ENCODE measurements at regions not wholly inside any gene's neighbourhood (a gene's known extent, or its start where the extent isn't known, plus 50 kb on each side); places are given as distances from the start of the nearest gene placed in this dataset.

GRCh38 chr12:24078318-24078765 is 128.9 kb upstream of the SOX5 start:
- Histone ChIP-seq H2BK15ac (ENCODE audit: low read depth, low read length) (no peak overlapping the region), H3K18ac (ENCODE audit: low read depth, low read length) (no peak overlapping the region; the same call in 1 of the 2 replicates), H3K4me2 (ENCODE audit: low read depth, low read length) (no peak overlapping the region), H4K5ac (ENCODE audit: low read depth, low read length) (no peak overlapping the region), H2AK5ac (ENCODE audit: low read depth, low read length) (no peak overlapping the region), H2BK20ac (ENCODE audit: low read depth, low read length) (no peak overlapping the region), H3K23ac (ENCODE audit: low read depth, low read length) (no peak overlapping the region), H3K36me3 (ENCODE audit: control insufficient read depth, insufficient read depth, low read length) (no peaks in the 10 kb centered on the region), H3K27ac (ENCODE audit: insufficient read depth, low read length) (no peak overlapping the region), H4K91ac (ENCODE audit: insufficient read depth, low read depth, low read length) (no peak overlapping the region), H3K4ac (ENCODE audit: low read depth, low read length) (no peak overlapping the region), H3K4me3 (ENCODE audit: insufficient read depth, low read depth, low read length) (no peak overlapping the region), H3K9me3 (ENCODE audit: control insufficient read depth, insufficient read depth, low read length) (no peaks in the 10 kb centered on the region), H2BK5ac (ENCODE audit: low read depth, low read length, poor library complexity, severe bottlenecking) (no peak overlapping the region), H3K56ac (ENCODE audit: extremely low read depth, insufficient read depth, low read length) (no peak overlapping the region), H4K20me1 (ENCODE audit: insufficient read depth, low read length) (no peaks in the 10 kb centered on the region), H2BK120ac (ENCODE audit: low read depth, low read length) (no peak overlapping the region), H2AK9ac (replicated peaks; ENCODE audit: low read depth, low read length, poor library complexity) (no peak overlapping the region), H2AFZ (replicated peaks; ENCODE audit: low read length, poor library complexity) (no peak overlapping the region), H3K9ac (ENCODE audit: low read depth, low read length) (no peak overlapping the region), H3K4me1 (ENCODE audit: control insufficient read depth, insufficient read depth, low read length) (no peaks in the 10 kb centered on the region; the same call in 1 of the 2 replicates), H3K79me1 (ENCODE audit: low read depth in 1 of 2, low read length in 2 of 2) (no peaks in the 10 kb centered on the region), H3K27me3 (ENCODE audit: control insufficient read depth, insufficient read depth, low read length) (no peaks in the 10 kb centered on the region), H3K9me1 (ENCODE audit: insufficient read depth, low read length) (no peaks in the 10 kb centered on the region), H4K8ac (ENCODE audit: low read depth in 2 of 2, low read length in 2 of 2) (no peak overlapping the region), H3K14ac (replicated peaks; ENCODE audit: low read depth, low read length) (no peak overlapping the region)
- DNase-seq (peak; percentile 57), ATAC-seq (ENCODE audit: low read depth) (no peak)
- TF ChIP-seq RFX5 (IDR thresholded peaks at IDR 0.05; ENCODE audit: low read depth, low read length) (no peak), NFE2L2 (IDR thresholded peaks at IDR 0.05; ENCODE audit: low read depth, low read length) (no peak), RAD21 (IDR thresholded peaks at IDR 0.05; ENCODE audit: low read length) (no peak), POLR2A (IDR thresholded peaks at IDR 0.05; ENCODE audit: low read depth, low read length) (no peak)
- TF ChIP-seq, protein P1, sequence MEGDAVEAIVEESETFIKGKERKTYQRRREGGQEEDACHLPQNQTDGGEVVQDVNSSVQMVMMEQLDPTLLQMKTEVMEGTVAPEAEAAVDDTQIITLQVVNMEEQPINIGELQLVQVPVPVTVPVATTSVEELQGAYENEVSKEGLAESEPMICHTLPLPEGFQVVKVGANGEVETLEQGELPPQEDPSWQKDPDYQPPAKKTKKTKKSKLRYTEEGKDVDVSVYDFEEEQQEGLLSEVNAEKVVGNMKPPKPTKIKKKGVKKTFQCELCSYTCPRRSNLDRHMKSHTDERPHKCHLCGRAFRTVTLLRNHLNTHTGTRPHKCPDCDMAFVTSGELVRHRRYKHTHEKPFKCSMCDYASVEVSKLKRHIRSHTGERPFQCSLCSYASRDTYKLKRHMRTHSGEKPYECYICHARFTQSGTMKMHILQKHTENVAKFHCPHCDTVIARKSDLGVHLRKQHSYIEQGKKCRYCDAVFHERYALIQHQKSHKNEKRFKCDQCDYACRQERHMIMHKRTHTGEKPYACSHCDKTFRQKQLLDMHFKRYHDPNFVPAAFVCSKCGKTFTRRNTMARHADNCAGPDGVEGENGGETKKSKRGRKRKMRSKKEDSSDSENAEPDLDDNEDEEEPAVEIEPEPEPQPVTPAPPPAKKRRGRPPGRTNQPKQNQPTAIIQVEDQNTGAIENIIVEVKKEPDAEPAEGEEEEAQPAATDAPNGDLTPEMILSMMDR (conservative IDR thresholded peaks at IDR 0.05; ENCODE audit: low read depth, low read length) = no peak
- dilution Hi-C loops (cut with HindIII; ENCODE audit: low sequenced_read_pairs, unreplicated experiment) (no loop called here), in situ Hi-C loops (cut with MboI; ENCODE audit: low sequenced_read_pairs) (no loop called here), intact Hi-C loops (cut with micrococcal nuclease) (no loop called here)
- POLR2A ChIA-PET (ENCODE audit: unreplicated experiment) = no interaction called here
- WGBS, 2 experiments (ENCODE audit: extremely low coverage in 2 of 2, insufficient read length in 1 of 2) = 93% methylated on average over 1 of the region's 1 CpG; no CpG with 5 or more reads in 1 of the 2 experiments
- no TSS peak for BruUV-seq (replicated peaks)
- CTCF ChIA-PET = no interaction called here

Data from IMR-90 (cell line).